GM06990 (cell line): ENCODE measurements at regions not wholly inside any gene's neighbourhood (a gene's known extent, or its start where the extent isn't known, plus 50 kb on each side); places are given as distances from the start of the nearest gene placed in this dataset.
"Not testable (repeated sequence)": the region's sequence is repeated elsewhere in the genome, so short reads cannot be mapped to it uniquely, and the experiment has no call there.

Experiments
- DNase-seq: peaks from one replicate; pipeline ENCODE4 v3.0.0-alpha.2; 2011; ENCODE audit not compliant: insufficient read length; ENCODE audit errors: extremely low read depth
- H3K27me3 ChIP-seq: replicated peaks from 2 replicates; pipeline ENCODE4 v1.6.0; 2011; ENCODE audit warnings: low read length; ENCODE audit not compliant: control insufficient read depth, insufficient read depth
- H3K36me3 ChIP-seq: 2 replicates; pipeline ENCODE4 v1.5.1; 2011; ENCODE audit warnings: low read length; ENCODE audit not compliant: control insufficient read depth, insufficient read depth
- H3K4me3 ChIP-seq: replicated peaks from 2 replicates; pipeline ENCODE4 v1.5.1; 2011; ENCODE audit warnings: low read depth, mild to moderate bottlenecking, control low read depth, low read length
- CTCF ChIP-seq: IDR thresholded peaks from 2 replicates; pipeline ENCODE4 v1.5.1; 2011; ENCODE audit warnings: low read length, control low read depth, mild to moderate bottlenecking, inconsistent platforms; ENCODE audit not compliant: insufficient read depth, poor library complexity, severe bottlenecking

DNA sequence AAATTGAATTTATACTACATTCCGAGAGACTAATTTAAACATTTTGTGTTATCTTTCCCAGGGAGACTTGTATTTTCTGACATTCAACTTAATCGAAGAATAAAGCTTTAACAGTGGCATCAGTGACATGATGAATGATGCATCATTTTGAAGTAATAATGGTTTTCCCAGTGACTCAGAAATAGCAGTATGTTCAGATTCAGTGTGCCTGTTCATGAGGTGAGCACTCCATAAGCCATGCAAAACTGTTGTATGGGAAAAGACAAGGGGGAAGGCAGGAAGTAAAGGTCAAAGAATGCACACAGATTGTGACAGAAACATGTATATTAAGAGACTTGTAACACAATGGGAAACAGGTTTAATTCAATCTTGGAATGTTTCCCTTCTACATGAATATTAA lies 1348.2 kb upstream of the GJE1 start:
- Histone ChIP-seq H3K36me3 (no peaks in the 10 kb centered on the region), H3K27me3 (no peaks in the 10 kb centered on the region), H3K4me3 (no peak overlapping the region)
- TF ChIP-seq CTCF: no peak
- DNase-seq: no peak

DNA sequence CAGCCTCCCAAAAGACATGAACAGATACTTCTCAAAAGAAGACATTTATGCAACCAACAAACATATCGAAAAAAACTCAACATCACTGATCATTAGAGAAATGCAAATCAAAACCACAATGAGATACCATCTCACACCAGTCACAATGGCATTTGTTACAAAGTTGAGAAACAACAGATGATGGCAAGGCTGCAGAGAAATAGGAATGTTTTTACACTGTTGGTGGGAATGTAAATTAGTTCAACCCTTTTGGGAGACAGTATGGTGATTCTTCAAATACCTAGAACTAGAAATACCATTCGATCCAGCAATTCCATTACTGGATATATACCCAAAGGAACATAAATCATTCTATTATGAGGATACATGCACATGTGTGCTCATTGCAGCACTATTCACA lies 1349.2 kb upstream of the GJE1 start:
- DNase-seq, H3K36me3 ChIP-seq, H3K27me3 ChIP-seq, H3K4me3 ChIP-seq: not testable (repeated sequence)

DNA sequence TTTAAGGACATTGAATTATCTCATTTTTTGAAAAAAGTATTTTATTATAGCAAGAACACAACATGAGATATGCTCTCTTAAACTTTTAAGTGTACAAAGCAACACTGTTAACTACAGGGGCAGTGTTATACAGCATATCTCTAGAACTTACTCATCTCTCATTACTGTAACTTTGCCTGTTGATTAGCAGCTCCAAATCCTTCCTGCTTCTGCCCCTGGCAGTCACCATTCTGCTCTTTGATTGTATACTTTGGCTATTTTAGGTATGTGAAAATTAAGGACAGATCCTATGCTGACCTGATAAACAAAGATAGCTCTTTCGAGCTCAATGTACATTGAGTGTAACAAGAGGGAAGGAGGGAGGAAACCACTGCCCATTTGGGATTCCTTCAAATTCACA lies 1349.8 kb upstream of the GJE1 start:
- DNase-seq: no peak
- H3K36me3 ChIP-seq: no peaks in the 10 kb centered on the region
- TF ChIP-seq CTCF: no peak
- no peaks in the 10 kb centered on the region for H3K27me3 ChIP-seq
- H3K4me3 ChIP-seq: no peak overlapping the region

GRCh38 chr6:140779991-140780596 lies 1352.6 kb upstream of the GJE1 start:
- no peak for DNase-seq
- TF ChIP-seq CTCF: no peak
- Histone ChIP-seq H3K36me3 (no peaks in the 10 kb centered on the region), H3K27me3 (no peaks in the 10 kb centered on the region), H3K4me3 (no peak overlapping the region)

GRCh38 chr6:140779341-140779740 lies 1353.4 kb upstream of the GJE1 start:
- Histone ChIP-seq H3K27me3 (no peaks in the 10 kb centered on the region), H3K36me3 (no peaks in the 10 kb centered on the region), H3K4me3 (no peak overlapping the region)
- DNase-seq: no peak
- no peak for TF ChIP-seq CTCF

DNA sequence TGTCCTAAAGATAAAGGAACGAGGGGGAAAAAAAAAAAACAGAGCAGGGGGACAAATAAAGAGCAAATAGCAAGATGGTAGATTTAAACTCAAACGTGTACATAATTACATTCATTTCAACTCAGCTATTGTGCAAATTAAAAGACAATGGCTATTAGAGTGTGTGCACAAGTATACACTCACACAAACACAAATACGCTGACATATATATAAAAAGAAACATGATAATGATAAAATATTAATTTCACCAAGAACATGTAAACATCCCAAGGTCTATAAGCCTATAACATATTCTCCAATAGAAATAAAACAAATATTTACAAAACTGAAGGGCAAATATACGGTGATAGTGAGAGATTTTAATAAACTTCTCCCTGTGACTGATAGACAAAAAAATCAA lies 1354.9 kb upstream of the GJE1 start:
- no peak for TF ChIP-seq CTCF
- Histone ChIP-seq H3K4me3 (no peak overlapping the region), H3K36me3 (no peaks in the 10 kb centered on the region), H3K27me3 (no peaks in the 10 kb centered on the region)
- DNase-seq: no peak
